Neural cell (in vitro differentiated cells): ENCODE measurements at regions not wholly inside any gene's neighbourhood (a gene's known extent, or its start where the extent isn't known, plus 50 kb on each side); places are given as distances from the start of the nearest gene placed in this dataset.

Experiments
- H2AFZ ChIP-seq: fragments of 200-600, 300-800 bp; sonication (generic), shearing (Covaris generic); 2 replicates; pipeline ENCODE4 v1.6.0; 2014; ENCODE audit warnings: low read depth, mild to moderate bottlenecking, antibody characterized with exemption, low read length, moderate library complexity
- H3F3A ChIP-seq: fragments of 200-600 bp; shearing (Covaris generic); 2 replicates; pipeline ENCODE4 v1.6.1; 2016; ENCODE audit warnings: mild to moderate bottlenecking, moderate library complexity, mixed read lengths, antibody characterized with exemption, low read length; ENCODE audit not compliant: insufficient read depth, poor library complexity, severe bottlenecking
- H3K27ac ChIP-seq: fragments of 200-600, 300-800 bp; sonication (generic), shearing (Covaris generic); 2 replicates; pipeline ENCODE4 v1.5.1; 2014; ENCODE audit warnings: mild to moderate bottlenecking, low read length, moderate library complexity
- H3K27me3 ChIP-seq: fragments of 300-800, 200-600 bp; sonication (generic), shearing (Covaris generic); 2 replicates; pipeline ENCODE4 v1.6.0; 2014; ENCODE audit warnings: mild to moderate bottlenecking, low read depth, low read length, moderate library complexity; ENCODE audit not compliant: insufficient read depth
- H3K36me3 ChIP-seq: fragments of 300-800, 200-600 bp; sonication (generic), shearing (Covaris generic); 2 replicates; pipeline ENCODE4 v1.5.1; 2014; ENCODE audit warnings: mild to moderate bottlenecking, antibody characterized with exemption, low read length, moderate library complexity; ENCODE audit not compliant: insufficient read depth
- H3K4me2 ChIP-seq: fragments of 300-800, 200-600 bp; sonication (generic), shearing (Covaris generic); 2 replicates; pipeline ENCODE4 v1.6.0; 2014; ENCODE audit warnings: mild to moderate bottlenecking, low read length
- H3K4me3 ChIP-seq: fragments of 300-800, 200-600 bp; sonication (generic), shearing (Covaris generic); 2 replicates; pipeline ENCODE4 v1.5.1; 2014; ENCODE audit warnings: mild to moderate bottlenecking, low read length, moderate library complexity
- H3K79me2 ChIP-seq: fragments of 200-600 bp; shearing (Covaris generic); replicated peaks from 2 replicates; pipeline ENCODE4 v1.6.0; 2014; ENCODE audit warnings: mild to moderate bottlenecking, low read length, moderate library complexity; ENCODE audit not compliant: insufficient read depth
- H3K9ac ChIP-seq: fragments of 300-800, 200-600 bp; sonication (generic), shearing (Covaris generic); 2 replicates; pipeline ENCODE4 v1.6.1; 2016; ENCODE audit warnings: mild to moderate bottlenecking, low read length, mixed read lengths
- H3K9me2 ChIP-seq: fragments of 200-600 bp; shearing (Covaris generic); 2 replicates; pipeline ENCODE4 v1.6.1; 2016; ENCODE audit warnings: mild to moderate bottlenecking, low read length, mixed read lengths; ENCODE audit not compliant: insufficient read depth
- H3K9me3 ChIP-seq: fragments of 200-600, 300-800 bp; sonication (generic), shearing (Covaris generic); 2 replicates; pipeline ENCODE4 v1.6.1; 2016; ENCODE audit warnings: mild to moderate bottlenecking, mixed run types, low read length, moderate library complexity, mixed read lengths
- H4K20me1 ChIP-seq: fragments of 200-600 bp; shearing (Covaris generic); 2 replicates; pipeline ENCODE4 v1.6.1; 2016; ENCODE audit warnings: mild to moderate bottlenecking, mixed run types; ENCODE audit not compliant: insufficient read depth
- CTCF ChIP-seq: fragments of 450-650 bp; IDR thresholded peaks from 2 replicates; pipeline ENCODE4 v1.5.1; 2014; ENCODE audit warnings: antibody characterized with exemption, mild to moderate bottlenecking, moderate library complexity; ENCODE audit not compliant: poor library complexity, severe bottlenecking
- EP300 ChIP-seq: fragments of 450-650 bp; conservative IDR thresholded peaks from 2 replicates; pipeline ENCODE4 v1.6.1; 2014; ENCODE audit warnings: antibody characterized with exemption, mild to moderate bottlenecking, moderate library complexity; ENCODE audit not compliant: poor library complexity, severe bottlenecking
- EZH2 ChIP-seq: fragments of 200-600, 300-800 bp; shearing (Covaris generic), sonication (generic); IDR thresholded peaks from 2 replicates; pipeline ENCODE4 v1.6.1; 2014; ENCODE audit warnings: antibody characterized with exemption, low read length, borderline replicate concordance, mild to moderate bottlenecking; ENCODE audit not compliant: insufficient read depth, poor library complexity, severe bottlenecking
- MXI1 ChIP-seq: fragments of 450-650 bp; conservative IDR thresholded peaks from 2 replicates; pipeline ENCODE4 v1.6.1; 2014; ENCODE audit warnings: antibody characterized with exemption, mild to moderate bottlenecking; ENCODE audit not compliant: poor library complexity, severe bottlenecking
- POLR2AphosphoS5 ChIP-seq: IDR thresholded peaks from 2 replicates; pipeline ENCODE4 v1.6.1; 2012
- RAD21 ChIP-seq: fragments of 450-650 bp; conservative IDR thresholded peaks from 2 replicates; pipeline ENCODE4 v1.6.1; 2014; ENCODE audit warnings: antibody characterized with exemption, mild to moderate bottlenecking, moderate library complexity
- REST ChIP-seq: IDR thresholded peaks from 2 replicates; pipeline ENCODE4 v1.6.1; 2012; ENCODE audit warnings: borderline replicate concordance
- SMC3 ChIP-seq: fragments of 450-650 bp; conservative IDR thresholded peaks from 2 replicates; pipeline ENCODE4 v1.6.1; 2014; ENCODE audit warnings: antibody characterized with exemption, mild to moderate bottlenecking, moderate library complexity; ENCODE audit not compliant: poor library complexity
- TAF1 ChIP-seq: IDR thresholded peaks from 2 replicates; pipeline ENCODE4 v1.6.1; 2012; ENCODE audit warnings: low read depth

- no peaks in the 10 kb centered on the region for H3K36me3 ChIP-seq
- no peaks in the 10 kb centered on the region for H4K20me1 ChIP-seq
- H3K79me2 ChIP-seq, result no peaks in the 10 kb centered on the region
- no peak overlapping the region for H3K4me3 ChIP-seq
- no peaks in the 10 kb centered on the region for H3K9me2 ChIP-seq
- no peaks in the 10 kb centered on the region for H3K27me3 ChIP-seq
- no peak overlapping the region for H3K27ac ChIP-seq
- H3K4me2 ChIP-seq, result no peak overlapping the region
- H3F3A ChIP-seq, result no peaks in the 10 kb centered on the region
- H3K9ac ChIP-seq, result no peak overlapping the region
- H2AFZ ChIP-seq, result no peak overlapping the region
- TF ChIP-seq RAD21, result no peak
- TF ChIP-seq MXI1, result no peak
- TF ChIP-seq EZH2, result no peak
- H3K9me3 ChIP-seq, result no peaks in the 10 kb centered on the region
Observed at GRCh38 chr4:179976777-179977176, 2266.4 kb upstream of the TENM3 start.

- TF ChIP-seq RAD21 (no peak), TAF1 (no peak), CTCF (no peak), POLR2AphosphoS5 (no peak), EZH2 (no peak), REST (no peak), EP300 (no peak), SMC3 (no peak), MXI1 (no peak)
- H3K9me3 ChIP-seq, result no peaks in the 10 kb centered on the region
- no peak overlapping the region for H3K9ac ChIP-seq
- H3K27ac ChIP-seq, result no peak overlapping the region
- no peak overlapping the region for H3K4me3 ChIP-seq
- no peaks in the 10 kb centered on the region for H4K20me1 ChIP-seq
- no peaks in the 10 kb centered on the region for H3K9me2 ChIP-seq
- H3K79me2 ChIP-seq, result no peaks in the 10 kb centered on the region
- no peaks in the 10 kb centered on the region for H3F3A ChIP-seq
- no peak overlapping the region for H2AFZ ChIP-seq
- no peaks in the 10 kb centered on the region for H3K27me3 ChIP-seq
- H3K36me3 ChIP-seq, result no peaks in the 10 kb centered on the region
- H3K4me2 ChIP-seq, result no peak overlapping the region
Observed at GRCh38 chr4:179977378-179977777, 2265.8 kb upstream of the TENM3 start.

GRCh38 chr4:179981161-179981560 is 2262.0 kb upstream of the TENM3 start:
- no peaks in the 10 kb centered on the region for H3K79me2 ChIP-seq
- no peak overlapping the region for H3K27ac ChIP-seq
- no peak for TF ChIP-seq EZH2
- no peak for TF ChIP-seq MXI1

More at GRCh38 chr4:179981161-179981560, 2262.0 kb upstream of the TENM3 start:
- no peaks in the 10 kb centered on the region for H3F3A ChIP-seq
- no peaks in the 10 kb centered on the region for H4K20me1 ChIP-seq
- H3K4me2 ChIP-seq, result no peak overlapping the region
- H3K27me3 ChIP-seq, result no peaks in the 10 kb centered on the region
- no peaks in the 10 kb centered on the region for H3K9me2 ChIP-seq
- H3K4me3 ChIP-seq, result no peak overlapping the region
- no peaks in the 10 kb centered on the region for H3K9me3 ChIP-seq
- no peaks in the 10 kb centered on the region for H3K36me3 ChIP-seq
- no peak overlapping the region for H2AFZ ChIP-seq
- no peak overlapping the region for H3K9ac ChIP-seq
